Spleen (tissue), 11 donors: ENCODE measurements at regions not wholly inside any gene's neighbourhood (a gene's known extent, or its start where the extent isn't known, plus 50 kb on each side); places are given as distances from the start of the nearest gene placed in this dataset.

Source experiments
- DNase-seq: peaks from one replicate; pipeline ENCODE4 v3.0.0-alpha.2; 2020
- H3K27ac ChIP-seq, 8 donors: fragments of 200-600 bp; sonication (generic) in 7 of 8; 1 replicate in 4 of 8; 2 replicates in 4 of 8; pipeline versions ENCODE4 v1.5.0 to v1.8.0; 2016 to 2021; ENCODE audit warnings: inconsistent platforms in 4 of 8, mild to moderate bottlenecking in 4 of 8, moderate library complexity in 1 of 8
- H3K27me3 ChIP-seq, 7 donors: fragments of 200-600 bp; sonication (generic) in 6 of 7; replicated peaks in 1 of 7; 1 replicate in 4 of 7; 2 replicates in 3 of 7; pipeline versions ENCODE4 v1.5.0 to v1.8.0; 2016 to 2021; ENCODE audit warnings: inconsistent platforms in 3 of 7, mild to moderate bottlenecking in 1 of 7
- H3K36me3 ChIP-seq, 6 donors: fragments of 200-600 bp; sonication (generic) in 5 of 6; 1 replicate in 4 of 6; 2 replicates in 2 of 6; pipeline versions ENCODE4 v1.5.0 to v1.8.0; 2016 to 2021; ENCODE audit warnings: inconsistent platforms in 2 of 6
- H3K4me1 ChIP-seq, 6 donors: fragments of 200-600 bp; sonication (generic) in 5 of 6; 1 replicate in 3 of 6; 2 replicates in 3 of 6; pipeline versions ENCODE4 v1.5.0 to v1.8.0; 2016 to 2021; ENCODE audit warnings: inconsistent platforms in 3 of 6
- H3K4me3 ChIP-seq, 8 donors: fragments of 200-600 bp; sonication (generic) in 7 of 8; 1 replicate in 4 of 8; 2 replicates in 4 of 8; pipeline versions ENCODE4 v1.5.0 to v1.8.0; 2016 to 2021; ENCODE audit warnings: inconsistent platforms in 4 of 8, mild to moderate bottlenecking in 4 of 8, moderate library complexity in 2 of 8
- H3K9me3 ChIP-seq, 8 donors: fragments of 200-600 bp; sonication (generic) in 7 of 8; 1 replicate in 4 of 8; 2 replicates in 4 of 8; pipeline versions ENCODE4 v1.5.0 to v1.8.0; 2016 to 2021; ENCODE audit warnings: inconsistent platforms in 4 of 8
- CTCF ChIP-seq, 11 experiments: fragments of 200-600 bp in 7 of 11; fragments of 450-650 bp in 4 of 11; sonication (generic) in 4 of 11; IDR thresholded peaks in 8 of 11; conservative IDR thresholded peaks in 3 of 11; 1 replicate in 7 of 11; 2 replicates in 4 of 11; pipeline versions ENCODE4 v1.4.0 to v1.8.0; 2016 to 2021; ENCODE audit warnings: antibody characterized with exemption in 11 of 11, inconsistent platforms in 4 of 11, mild to moderate bottlenecking in 1 of 11
- POLR2A ChIP-seq, 3 donors: fragments of 450-650 bp; IDR thresholded peaks; one replicate each; pipeline ENCODE4 v1.5.1; 2017; ENCODE audit warnings: antibody characterized with exemption in 3 of 3, mild to moderate bottlenecking in 1 of 3
- POLR2AphosphoS5 ChIP-seq, 3 donors: sonication (generic); formaldehyde crosslinking; IDR thresholded peaks; one replicate each; pipeline ENCODE4 v1.5.1; 2017; ENCODE audit warnings: antibody characterized with exemption in 3 of 3
- WGBS, 5 donors: extraction: QIAGEN DNeasy Blood & Tissue Kit in 3 of 5; methylation state at CpG; one replicate each; pipeline versions ENCODE4 v1.1.5 to v1.1.7; 2013 to 2018; 5-methylcytosine and 5-hydroxymethylcytosine counted together
- intact Hi-C: fragments of 100-400 bp; cut with DNase I; formaldehyde crosslinking; loops from one replicate; pipeline ENCODE4 v1.15.0; 2023; ENCODE audit warnings: low total_unique reads
- donor health status: healthy with polysubstance abuse.
- donor health status: DM: no; HTN: no; CAD: no; lungs with moderate emphysema.
- donor health status: DM: no; HTN: no; CAD: no.
- donor health status: Bipolar disorder and iron deficiency.
- donor health status: healthy.
- donor health status: DM: no; HTN: no; CAD: no.
- donor health status: DM: yes; HTN: yes; CAD: no.

DNA sequence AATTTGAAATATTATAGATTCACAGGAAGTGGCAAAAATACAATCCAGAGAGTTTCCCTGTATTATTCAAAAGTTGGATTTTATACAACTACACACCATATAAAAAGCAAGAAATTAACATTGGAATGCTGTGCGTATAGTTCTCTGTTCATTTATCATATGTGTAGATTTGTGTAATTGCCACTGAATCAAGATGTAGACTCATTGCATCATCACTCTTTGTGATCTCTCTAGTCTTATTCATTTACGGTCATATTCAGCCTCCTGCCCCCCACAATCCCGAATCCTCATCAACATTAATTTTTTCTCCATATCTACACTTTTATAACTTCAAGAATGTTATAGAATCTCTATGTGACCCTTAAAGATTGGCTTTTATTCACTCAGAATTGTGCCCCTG is 390.6 kb upstream of the B3GAT1 start:
- 65 to 93% (median 89%) methylated on average over 3 of the region's 3 CpGs for WGBS, 5 donors
- Histone ChIP-seq H3K36me3 (no peaks in the 10 kb centered on the region), H3K27ac (no peak overlapping the region), H3K27me3 (peaks cover 0 to 63% (median 0%) of the 10 kb centered on the region in 7 donors), H3K4me1 (peaks cover 0 to 6% (median 0%) of the 10 kb centered on the region in 6 donors), H3K4me3 (no peak overlapping the region), H3K9me3 (no peaks in the 10 kb centered on the region)
- no peak for DNase-seq
- TF ChIP-seq CTCF (IDR thresholded peaks at IDR 0.05 in 8 of 11, conservative IDR thresholded peaks at IDR 0.05 in 3 of 11) (no peak), POLR2AphosphoS5 (IDR thresholded peaks at IDR 0.05) (no peak), POLR2A (IDR thresholded peaks at IDR 0.05) (no peak)
- intact Hi-C loops, result no loop called here

DNA sequence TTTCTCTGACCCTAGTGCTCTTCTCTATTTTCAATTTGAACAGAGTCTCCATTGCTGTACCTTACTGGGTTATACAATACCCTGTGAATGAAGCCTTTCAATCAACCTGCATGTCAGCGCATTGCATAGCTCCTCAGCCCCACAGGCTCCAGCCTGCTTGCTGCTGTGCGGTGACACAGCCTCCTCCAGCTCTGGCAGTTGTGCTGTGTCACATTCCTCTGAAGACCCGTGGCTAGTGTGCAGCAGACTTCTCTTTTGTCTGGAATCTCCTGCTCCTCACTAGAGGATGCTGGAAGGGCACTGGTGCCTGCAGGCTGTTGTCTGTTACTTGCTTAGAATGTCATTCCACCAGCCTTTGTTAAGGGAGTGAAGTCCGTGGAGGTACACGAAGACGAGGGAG is 390.1 kb upstream of the B3GAT1 start:
- WGBS, 5 donors, result 34 to 51% (median 49%) methylated on average over 6 of the region's 6 CpGs
- no peaks in the 10 kb centered on the region for H3K9me3 ChIP-seq
- no peak overlapping the region for H3K27ac ChIP-seq
- peaks cover 0 to 68% (median 0%) of the 10 kb centered on the region in 7 donors for H3K27me3 ChIP-seq
- no peak for DNase-seq
- H3K4me3 ChIP-seq, result no peak overlapping the region
- H3K36me3 ChIP-seq, result no peaks in the 10 kb centered on the region
- H3K4me1 ChIP-seq, result peaks cover 0 to 6% (median 0%) of the 10 kb centered on the region in 6 donors
- no peak for TF ChIP-seq POLR2A (IDR thresholded peaks at IDR 0.05)
- no peak for TF ChIP-seq CTCF (IDR thresholded peaks at IDR 0.05 in 8 of 11, conservative IDR thresholded peaks at IDR 0.05 in 3 of 11)
- TF ChIP-seq POLR2AphosphoS5 (IDR thresholded peaks at IDR 0.05), result no peak
- intact Hi-C loops, result no loop called here

- Histone ChIP-seq H3K9me3 (no peaks in the 10 kb centered on the region), H3K36me3 (no peaks in the 10 kb centered on the region), H3K4me3 (no peak overlapping the region), H3K27me3 (peaks cover 0 to 69% (median 0%) of the 10 kb centered on the region in 7 donors), H3K27ac (no peak overlapping the region), H3K4me1 (peaks cover 0 to 6% (median 0%) of the 10 kb centered on the region in 6 donors)
- TF ChIP-seq POLR2A (IDR thresholded peaks at IDR 0.05), result no peak
- no peak for TF ChIP-seq POLR2AphosphoS5 (IDR thresholded peaks at IDR 0.05)
- no peak for TF ChIP-seq CTCF (IDR thresholded peaks at IDR 0.05 in 8 of 11, conservative IDR thresholded peaks at IDR 0.05 in 3 of 11)
- 1 to 6% (median 3%) methylated on average over 5 of the region's 5 CpGs for WGBS, 5 donors
- intact Hi-C loops, result no loop called here
- DNase-seq, result no peak
Measured at GRCh38 chr11:134801570-134801969, 389.5 kb upstream of the B3GAT1 start.

- peaks cover 0 to 69% (median 0%) of the 10 kb centered on the region in 7 donors for H3K27me3 ChIP-seq
- intact Hi-C loops, result no loop called here
- H3K27ac ChIP-seq, result no peak overlapping the region
- WGBS, 5 donors, result 72 to 81% (median 75%) methylated on average over 10 to 11 of the region's 11 CpGs
- no peak for DNase-seq
- no peak overlapping the region for H3K4me3 ChIP-seq
- H3K9me3 ChIP-seq, result no peaks in the 10 kb centered on the region
- H3K4me1 ChIP-seq, result peaks cover 0 to 6% (median 0%) of the 10 kb centered on the region in 6 donors
- no peaks in the 10 kb centered on the region for H3K36me3 ChIP-seq
- no peak for TF ChIP-seq CTCF (IDR thresholded peaks at IDR 0.05 in 8 of 11, conservative IDR thresholded peaks at IDR 0.05 in 3 of 11)
- TF ChIP-seq POLR2AphosphoS5 (IDR thresholded peaks at IDR 0.05), result no peak
- TF ChIP-seq POLR2A (IDR thresholded peaks at IDR 0.05), result no peak
Measured at GRCh38 chr11:134800826-134801225, 388.8 kb upstream of the B3GAT1 start.
